ENCODE measurements at regions not wholly inside any gene's neighbourhood (a gene's known extent, or its start where the extent isn't known, plus 50 kb on each side); places are given as distances from the start of the nearest gene placed in this dataset.

DNA sequence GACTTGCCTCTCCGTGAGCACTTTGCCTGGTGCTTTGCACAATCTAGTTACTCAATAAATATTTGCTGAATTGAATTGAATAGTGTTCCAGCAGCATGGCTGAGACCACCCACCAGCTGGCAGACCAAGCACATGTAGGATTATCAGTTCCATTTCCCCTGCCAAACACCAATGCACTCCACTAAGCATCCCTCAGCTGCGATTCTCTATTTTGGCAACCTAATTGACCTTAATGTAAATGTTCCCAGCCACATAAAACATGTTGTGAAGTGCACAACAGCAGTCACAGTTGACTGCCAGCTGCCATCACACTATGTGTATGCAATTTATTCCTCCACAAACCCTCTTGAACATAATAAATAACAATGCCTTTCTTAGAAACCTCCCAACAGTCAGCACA is 1879.4 kb upstream of the PIK3C3 start:
- TF ChIP-seq, protein P1, sequence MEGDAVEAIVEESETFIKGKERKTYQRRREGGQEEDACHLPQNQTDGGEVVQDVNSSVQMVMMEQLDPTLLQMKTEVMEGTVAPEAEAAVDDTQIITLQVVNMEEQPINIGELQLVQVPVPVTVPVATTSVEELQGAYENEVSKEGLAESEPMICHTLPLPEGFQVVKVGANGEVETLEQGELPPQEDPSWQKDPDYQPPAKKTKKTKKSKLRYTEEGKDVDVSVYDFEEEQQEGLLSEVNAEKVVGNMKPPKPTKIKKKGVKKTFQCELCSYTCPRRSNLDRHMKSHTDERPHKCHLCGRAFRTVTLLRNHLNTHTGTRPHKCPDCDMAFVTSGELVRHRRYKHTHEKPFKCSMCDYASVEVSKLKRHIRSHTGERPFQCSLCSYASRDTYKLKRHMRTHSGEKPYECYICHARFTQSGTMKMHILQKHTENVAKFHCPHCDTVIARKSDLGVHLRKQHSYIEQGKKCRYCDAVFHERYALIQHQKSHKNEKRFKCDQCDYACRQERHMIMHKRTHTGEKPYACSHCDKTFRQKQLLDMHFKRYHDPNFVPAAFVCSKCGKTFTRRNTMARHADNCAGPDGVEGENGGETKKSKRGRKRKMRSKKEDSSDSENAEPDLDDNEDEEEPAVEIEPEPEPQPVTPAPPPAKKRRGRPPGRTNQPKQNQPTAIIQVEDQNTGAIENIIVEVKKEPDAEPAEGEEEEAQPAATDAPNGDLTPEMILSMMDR (IDR thresholded peaks at IDR 0.05 in 8 of 11, conservative IDR thresholded peaks at IDR 0.05 in 3 of 11): no peak
- no peak for TF ChIP-seq POLR2AphosphoS5 (IDR thresholded peaks at IDR 0.05)
- TF ChIP-seq POLR2A (IDR thresholded peaks at IDR 0.05): no peak
